ENCODE measurements at regions not wholly inside any gene's neighbourhood (a gene's known extent, or its start where the extent isn't known, plus 50 kb on each side); places are given as distances from the start of the nearest gene placed in this dataset.

DNA sequence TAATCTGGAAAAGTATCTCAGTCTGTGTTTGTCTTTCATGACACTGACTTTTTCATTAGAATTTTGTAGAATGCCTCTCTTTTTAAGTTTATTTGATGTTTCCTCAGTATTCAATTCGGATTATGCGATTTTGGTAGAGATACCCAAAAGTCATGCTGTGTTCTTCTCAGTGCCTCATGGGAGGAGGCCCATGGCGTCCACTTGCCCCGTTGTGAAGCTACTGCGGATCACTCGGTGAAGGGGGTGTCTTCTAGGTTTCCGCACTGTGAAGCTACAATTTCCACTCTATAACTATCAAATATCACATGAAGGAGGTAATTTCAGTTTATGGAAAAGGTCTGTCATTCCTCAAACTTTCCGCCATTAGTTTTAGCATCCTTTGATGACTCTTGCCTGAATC is 794.0 kb downstream of the TBC1D22A start:
- DNase-seq = no peak

DNA sequence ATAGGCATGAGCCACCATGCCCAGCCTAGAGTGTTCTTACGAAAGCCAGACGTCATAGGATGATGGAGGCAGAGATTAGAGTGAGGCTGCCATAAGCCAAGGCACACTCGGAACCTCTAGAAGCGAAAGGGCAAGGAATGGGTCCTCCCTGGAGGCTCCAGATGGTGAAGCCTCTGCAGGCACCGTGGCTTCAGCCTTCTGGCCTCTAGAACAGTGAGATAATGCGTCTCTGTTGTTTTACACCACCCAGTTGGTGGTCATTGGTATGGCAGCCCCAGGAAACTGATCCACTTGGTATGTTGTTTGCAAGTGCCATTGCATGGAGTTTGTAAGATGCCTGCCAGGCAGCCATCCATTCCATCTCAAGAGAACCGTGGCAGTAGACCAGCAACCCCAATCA is 791.0 kb downstream of the TBC1D22A start:
- no peak for DNase-seq

DNA sequence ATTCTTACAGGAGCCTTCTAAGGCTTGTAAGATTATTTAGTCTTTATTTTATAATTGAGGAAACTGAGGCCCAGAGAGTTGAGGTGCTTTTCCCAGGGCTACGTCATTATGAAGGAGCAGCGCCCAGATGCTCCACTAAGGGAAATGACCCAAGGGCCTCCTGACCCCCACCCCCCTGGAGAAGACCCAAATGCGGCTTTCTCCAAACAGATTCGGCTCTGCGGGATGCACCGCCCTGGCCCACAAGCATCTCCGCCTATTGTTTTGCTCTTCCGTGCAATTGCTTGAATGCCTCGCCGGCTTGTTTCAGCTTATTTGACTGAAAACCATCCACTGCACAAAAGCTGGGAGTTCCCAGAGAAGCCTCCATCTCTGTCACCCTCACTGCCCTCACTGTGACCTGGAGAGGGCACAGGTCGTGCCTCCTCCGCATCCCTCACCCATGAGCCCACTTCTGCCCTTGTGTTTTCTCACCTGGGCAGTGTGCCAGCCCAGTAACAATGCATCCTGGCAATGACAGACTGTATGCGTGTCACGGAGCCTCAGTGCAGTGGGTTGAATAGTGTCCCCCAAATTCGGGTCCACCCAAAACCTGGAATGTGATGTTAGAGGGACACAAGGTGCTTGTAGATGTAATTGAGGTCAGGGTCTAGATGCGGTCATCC is 790.2 kb downstream of the TBC1D22A start:
- DNase-seq = no peak

DNA sequence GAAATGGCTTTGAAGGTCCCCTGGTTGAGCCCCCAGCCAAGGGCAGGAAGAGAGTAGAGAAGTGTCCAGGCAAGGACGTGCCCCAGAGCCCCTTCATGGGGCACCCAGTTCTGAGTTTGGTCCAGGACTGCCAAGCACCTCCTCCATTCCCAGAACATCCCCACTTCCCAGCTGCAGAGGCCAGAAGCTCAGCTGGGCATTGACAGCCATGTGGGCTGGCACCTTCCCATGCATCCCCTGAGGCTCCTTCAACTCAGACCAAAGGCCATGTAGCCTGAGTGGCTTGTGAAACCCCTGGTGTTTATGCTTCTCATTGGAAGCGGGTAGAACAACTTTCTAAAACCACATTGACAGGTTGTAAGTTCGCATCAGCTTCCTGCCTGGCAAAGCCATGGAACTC is 789.6 kb downstream of the TBC1D22A start:
- no peak for DNase-seq

DNA sequence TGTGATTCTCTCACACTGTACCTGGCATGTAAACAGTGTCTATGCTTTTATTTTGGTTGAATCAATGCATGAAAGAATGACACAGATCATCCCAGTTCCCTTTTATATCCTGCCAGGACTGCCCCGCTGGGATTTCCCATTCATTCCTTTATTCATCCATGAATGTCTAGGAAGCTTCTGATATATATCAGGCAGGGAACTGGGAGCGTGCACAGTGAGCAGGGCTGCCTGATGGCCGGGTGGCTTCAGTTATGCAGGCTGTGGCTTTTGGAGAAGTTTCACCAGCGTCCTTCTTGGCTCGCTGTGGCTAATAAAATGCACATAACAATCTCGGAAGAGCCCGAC is 789.0 kb downstream of the TBC1D22A start:
- DNase-seq = no peak

DNA sequence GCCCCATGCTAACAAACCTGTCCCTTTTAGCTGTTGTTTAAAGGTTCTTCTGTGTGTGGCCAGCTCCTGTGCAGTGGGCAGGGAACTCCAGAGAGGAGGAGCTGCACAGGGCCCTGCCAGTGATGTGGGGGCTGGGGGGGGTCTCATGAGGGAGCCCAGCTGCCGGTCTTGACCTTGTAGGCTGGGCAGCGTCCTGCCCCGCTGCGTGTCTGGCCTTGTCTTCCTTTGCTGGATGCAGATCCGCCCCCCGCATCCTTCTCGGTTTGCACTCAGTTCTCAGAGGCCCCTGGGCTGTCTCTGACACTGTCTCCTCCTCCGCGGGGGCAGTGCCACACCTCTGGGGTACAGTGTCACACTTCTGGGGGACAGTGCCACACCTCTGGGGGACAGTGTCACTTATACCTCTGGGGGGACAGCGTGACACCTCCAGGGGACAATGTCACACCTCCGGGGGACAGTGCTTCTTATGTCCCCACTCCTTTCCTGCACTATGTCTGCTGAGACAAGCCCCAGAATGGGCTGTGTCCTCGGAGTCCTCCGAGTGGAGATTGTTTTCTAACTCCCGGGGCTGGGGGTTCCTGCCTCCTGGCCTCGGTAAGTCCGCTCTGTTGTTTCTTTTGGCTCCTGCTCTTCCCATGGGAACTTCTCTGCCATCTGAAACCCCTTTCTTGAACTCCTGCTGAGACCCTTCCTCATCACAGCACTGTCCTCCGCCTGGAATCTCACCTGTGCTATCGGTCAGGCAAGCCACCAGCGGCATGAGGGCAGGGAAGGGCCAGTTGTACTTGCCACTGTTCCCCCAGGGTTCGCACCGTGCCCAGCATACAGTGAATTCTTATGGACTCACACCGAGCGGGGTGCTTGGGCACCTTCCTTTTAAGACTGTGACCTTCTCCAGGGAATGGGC is 788.3 kb downstream of the TBC1D22A start:
- no peak for DNase-seq

DNA sequence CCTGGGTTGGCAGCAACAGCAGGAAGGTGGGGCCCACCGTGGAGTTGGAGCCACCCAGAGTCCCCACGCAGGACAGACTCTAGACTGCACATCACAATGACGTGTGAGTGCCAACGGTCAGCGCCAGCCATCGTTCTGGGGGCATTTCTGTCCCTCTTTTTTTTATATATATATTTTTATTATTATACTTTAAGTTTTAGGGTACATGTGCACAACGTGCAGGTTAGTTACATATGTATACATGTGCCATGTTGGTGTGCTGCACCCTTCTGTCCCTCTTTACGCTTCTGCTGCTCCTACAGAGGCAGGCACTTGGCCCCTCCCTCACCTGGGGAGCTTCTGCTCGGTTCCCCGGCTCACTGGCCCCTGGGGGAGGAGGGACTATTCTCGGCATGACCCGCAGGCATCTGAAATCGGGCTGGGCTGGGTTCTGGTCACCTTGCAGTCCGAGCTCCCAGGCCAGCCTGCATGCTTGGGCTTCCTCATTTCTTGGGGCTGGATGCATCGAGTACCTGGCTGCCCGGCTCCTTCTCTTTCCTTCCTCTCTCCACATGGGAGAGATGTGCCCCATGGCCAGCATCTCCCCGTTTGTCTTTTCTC is 787.4 kb downstream of the TBC1D22A start:
- DNase-seq = no peak

DNA sequence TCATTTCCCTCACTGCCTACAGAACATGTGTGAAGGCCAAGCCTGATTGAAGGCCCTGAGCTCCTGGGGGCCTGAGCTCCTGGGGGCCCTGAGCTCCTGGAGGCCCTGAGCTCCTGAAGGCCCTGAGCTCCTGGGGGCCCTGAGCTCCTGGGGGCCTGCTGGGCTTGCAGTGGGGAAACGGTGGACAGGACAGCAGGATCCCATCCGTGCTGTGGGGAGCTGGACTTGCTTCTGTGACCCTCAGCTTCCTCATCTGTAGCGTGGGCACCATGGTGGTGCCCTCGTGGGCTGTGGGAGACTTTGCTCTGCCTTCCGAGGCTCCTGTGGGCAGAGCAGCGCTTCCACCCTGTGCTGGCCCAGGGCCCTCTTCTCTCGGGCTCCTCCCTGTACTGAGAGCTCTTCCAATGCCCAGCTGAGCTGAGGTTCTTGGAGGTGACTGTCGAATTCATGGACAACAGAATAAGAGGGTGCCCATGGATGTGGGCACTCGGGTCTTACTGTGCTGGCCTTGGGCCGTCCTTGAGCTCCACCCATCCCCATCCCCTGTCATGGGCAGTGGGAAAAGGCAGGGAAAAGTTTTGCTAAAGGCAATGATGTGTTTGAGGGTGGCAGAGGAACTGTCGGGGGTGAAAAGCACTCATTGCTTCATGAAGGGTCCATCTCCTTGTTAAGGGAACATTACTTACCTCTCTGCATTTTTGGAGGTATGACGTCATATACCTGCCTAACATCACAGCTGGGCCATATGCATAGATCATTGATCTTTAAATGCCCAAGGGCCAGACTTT is 786.7 kb downstream of the TBC1D22A start:
- no peak for DNase-seq

DNA sequence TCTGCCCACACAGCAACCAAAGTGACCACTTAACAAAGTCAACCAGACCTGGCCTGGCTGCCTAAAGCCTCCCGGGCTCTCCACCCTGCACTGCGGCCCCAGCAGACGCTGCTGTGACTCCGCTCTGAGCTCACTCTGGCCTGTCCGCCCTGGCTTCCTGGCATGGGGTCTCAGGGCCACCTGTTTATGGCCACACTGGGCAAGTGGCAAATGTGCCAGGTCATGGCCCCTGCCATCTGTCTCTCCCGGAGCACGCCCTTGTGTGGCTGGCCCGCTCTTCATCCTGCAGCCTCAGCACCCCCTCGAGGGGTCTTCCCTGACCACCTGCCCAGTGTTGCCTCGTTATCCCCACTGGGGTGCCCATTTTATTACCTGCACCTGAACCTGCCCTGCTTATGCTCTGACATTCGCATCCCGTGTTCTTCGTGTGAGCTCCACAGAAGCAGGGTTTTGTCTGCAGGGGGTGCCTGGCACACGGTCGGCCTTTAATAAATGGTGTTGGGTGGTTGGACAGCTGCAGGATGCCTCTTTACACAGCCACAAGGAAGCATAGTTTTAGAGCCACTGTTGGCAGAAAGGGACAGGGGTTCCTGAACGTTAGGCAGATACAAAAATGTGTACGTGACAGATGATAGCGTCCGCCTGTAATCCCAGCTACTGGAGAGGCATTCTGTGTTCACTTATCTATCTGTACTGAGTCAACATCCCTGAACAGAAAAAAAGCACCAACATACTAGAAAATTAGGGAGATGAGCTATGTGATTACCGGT is 785.6 kb downstream of the TBC1D22A start:
- no peak for DNase-seq

DNA sequence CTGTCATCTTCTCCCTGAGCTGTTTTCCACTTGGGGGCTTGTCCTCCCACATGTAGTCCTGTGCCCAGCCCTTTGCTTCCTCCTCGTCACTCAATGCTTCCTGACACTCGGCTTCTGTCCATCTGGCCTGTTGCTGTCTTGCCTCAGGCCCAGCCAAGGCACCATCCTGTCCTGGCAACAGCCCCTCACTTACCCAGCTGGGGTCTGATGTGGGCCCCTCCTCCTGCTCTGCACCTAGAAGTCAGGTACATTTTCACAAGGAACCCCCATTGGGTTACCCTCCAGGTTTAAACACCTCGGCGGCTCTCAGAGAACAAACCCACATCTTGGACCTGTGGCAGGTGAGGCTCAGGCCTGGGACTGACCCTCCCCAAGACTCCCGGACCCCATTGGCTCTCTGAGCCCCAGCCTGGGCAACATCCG is 784.8 kb downstream of the TBC1D22A start:
- DNase-seq = no peak

DNA sequence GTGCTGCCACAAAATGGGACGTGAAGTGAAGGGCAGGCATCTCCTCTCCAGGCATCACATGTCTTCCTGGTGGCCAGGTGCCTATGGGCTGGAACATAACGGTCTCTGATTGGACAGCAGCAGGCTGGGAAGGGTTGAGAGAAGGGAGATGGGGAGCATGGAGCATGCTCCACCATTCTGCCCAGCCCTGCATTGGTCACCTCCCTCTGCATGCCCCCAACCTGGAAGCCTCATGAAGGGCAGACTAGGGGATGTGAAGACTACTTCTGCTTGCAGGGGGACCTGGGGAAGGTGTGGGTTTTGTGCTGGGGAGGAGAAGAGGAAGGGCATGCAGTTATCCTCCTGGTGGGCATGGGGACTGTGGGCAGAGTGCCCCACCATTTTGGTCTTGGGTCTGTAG is 782.2 kb downstream of the TBC1D22A start:
- no peak for DNase-seq

DNA sequence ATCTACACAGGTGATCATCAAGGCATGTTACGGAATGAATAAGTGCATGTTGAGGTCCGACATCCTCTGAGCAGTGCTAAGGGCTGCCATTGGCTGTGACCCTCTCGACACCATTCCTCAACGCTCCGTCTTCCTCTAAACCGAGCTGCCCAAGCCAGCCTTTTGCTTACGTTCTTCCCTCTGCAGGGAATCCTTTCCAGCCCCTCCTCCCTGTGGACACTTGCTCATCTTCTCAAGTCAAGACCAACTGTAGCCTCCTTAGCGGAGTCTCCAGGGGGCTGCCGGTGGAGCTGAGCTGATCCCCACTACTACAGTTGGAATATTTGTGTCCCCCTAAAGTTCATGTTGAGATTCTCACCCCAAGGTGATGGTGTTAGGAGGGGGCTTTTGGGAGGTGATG is 781.0 kb downstream of the TBC1D22A start:
- no peak for DNase-seq

DNA sequence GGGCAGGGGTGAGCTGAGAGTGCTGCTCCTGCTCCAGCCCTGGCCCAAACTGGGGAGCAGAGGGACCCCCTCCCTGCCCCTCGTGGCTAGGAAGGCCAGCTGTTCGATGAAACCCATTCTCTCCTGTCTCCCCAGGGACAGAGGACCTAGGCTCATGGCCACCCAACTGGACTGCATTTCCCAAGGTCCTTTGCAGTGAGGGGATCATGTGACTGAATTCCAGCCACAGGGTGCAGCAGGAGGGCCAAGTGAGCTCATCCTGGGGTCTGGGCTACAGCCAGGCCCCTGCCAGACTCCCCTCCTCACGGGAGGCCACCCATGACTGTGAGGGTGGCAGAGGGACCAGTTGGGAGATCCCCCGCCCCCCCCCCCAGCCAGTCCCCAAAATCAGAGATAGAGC is 777.6 kb downstream of the TBC1D22A start:
- DNase-seq = no peak

DNA sequence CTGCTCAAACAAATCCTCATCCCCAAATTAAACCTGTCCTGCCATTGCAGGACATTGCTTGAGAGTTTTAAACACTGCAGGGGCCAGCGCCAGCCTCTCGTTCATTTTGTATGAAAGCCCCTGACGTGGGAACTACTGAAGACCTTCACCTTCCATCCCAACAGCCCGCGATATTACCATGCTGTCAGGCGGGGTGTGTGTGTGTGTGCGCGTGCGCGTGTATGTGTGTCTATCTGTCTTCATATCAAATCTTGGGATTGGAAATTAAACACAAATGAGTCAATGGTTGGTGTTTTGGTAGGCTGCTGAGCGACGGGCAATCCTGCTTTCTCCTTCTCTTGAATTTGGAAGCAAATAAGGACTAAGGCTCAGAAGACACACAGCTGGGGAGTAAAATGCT is 776.9 kb downstream of the TBC1D22A start:
- DNase-seq = no peak

DNA sequence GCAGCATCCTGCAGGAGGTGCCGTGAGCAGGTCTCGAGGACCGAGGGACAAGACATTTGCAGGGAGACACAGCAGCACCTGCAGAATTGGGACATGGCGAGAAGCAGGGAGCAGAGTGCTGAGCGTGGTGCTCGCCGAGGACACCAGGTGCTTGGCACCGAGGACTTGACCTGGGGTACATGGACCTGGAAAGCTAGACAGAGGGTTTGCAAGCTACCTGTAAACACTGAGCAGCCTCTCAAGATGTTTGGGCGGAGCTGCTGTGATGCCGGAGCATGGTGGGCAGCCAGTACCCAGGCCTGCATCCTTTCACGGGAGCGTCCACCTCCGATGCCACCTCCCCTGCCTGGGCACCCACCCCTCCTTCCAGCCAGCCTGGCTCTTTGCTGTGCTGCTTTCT is 773.2 kb downstream of the TBC1D22A start:
- DNase-seq = no peak

DNA sequence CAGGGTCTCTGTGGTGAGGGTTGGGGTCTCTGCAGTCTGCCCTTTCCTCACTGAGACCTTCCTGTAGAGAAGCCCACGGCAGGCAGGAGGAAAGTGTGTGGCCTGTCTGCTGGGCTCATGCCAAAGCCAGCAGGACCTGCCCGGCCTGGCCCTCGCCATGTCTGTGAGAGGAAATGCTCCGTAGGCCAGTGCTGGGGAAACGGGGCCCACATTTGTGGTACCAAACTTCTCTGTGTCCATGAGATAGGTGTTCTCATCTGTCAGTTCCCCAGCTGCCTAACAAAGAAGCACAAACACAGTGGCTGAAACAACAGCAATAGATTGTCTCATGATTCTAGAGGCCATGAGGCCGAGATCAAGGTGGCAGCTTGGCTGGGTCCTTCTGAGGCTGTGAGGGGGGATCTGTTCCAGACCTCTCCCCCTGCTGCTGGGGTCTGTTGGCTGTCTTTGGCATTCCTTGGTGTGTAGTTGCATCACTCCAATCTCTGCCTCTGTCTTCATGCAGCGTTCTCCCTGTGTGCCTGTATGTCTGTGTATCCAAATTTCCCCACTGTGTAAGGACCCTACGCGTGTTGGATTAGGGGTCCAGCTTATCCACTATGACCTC is 772.5 kb downstream of the TBC1D22A start:
- DNase-seq = no peak

DNA sequence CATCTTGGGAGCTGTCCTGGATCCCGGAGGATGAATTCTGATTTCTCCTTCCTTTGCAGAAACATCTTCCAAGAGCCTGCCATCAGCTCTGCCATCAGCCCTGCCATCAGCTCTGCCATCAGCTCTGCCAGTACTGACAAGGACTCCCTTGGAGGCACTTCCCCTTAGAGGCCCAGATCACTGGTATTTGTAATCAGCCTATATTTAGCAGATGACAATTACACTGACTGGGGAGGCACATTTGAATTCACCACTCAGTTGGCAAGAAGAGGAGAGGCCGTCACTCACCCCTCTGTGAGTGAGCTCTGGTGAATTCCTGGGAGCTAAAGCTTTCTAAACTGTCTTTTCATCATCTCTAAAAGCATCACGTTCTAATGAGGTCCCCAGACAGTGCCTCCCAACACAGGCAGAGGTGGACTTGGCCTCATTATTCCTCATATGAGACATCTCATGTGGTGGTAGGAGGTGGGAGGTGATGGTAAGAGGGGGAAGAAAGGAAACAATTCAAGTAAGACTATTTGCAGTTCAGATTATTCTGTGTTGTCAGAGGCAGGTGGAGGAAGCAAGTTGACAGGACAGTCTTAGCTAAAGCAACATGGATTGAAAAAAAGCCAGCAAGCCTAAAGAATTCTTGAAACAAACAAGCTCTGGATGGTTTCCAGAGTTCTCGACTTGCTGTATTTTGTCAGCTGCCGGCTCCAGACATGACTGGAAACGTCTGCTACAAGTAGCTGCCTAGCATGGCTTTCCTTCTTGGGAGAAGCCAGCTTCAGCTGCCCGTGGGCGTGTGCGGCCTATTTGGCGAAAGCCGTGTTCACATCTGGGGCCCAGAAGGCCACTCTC is 771.7 kb downstream of the TBC1D22A start:
- DNase-seq = no peak

DNA sequence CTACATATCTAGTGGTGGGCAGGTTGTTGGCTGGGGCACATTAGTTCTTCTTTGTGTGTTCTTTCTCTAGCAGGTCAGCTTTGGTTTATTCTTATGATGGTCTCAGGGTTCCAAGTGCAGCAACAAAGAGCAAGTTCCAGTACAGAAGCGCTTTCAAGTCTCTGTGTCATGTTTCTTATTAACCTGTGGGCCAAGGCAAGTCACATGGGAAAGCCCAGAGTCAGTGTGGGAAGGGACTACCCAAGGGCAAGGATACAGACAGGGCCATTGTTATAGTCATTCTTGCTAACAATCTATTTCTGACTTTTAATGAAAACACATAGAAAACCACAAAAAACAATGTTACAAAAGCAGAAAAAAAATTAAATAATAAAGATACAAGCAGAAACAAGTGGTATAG is 754.6 kb downstream of the TBC1D22A start:
- DNase-seq = no peak

DNA sequence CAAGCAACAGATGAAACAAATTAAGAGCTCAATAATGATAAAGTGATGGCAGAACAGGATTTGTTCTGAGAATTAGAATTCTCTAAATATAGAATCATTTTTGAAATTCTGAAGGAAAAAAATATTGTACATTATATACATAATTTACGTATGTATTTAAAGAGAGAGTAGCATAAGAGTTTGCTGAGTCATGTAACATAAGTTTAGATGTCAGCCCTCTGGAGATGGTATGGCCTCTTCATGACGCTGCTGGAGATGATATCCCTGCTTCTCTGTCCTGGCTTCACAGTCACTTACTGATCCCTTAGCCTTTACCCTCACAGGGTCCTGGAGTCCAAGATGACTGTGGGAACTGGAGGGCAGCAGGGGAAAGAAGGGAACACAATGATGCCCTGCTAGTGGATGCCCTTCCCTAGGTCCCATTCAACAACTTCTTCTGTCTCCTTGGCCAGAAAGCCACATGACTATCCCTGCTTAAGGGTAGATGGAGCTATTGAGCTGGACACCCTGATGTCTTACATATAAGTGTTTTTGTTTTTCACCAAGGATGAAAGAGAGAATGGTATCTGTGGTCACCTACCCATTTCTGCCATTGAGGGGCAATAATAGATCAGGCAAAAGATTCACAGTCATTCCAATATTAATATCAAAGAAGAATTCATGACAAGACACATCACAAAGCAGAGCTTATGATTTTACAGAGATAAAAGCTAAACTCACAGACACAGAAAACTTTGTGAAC is 753.1 kb downstream of the TBC1D22A start:
- peak; percentile 12 for DNase-seq

DNA sequence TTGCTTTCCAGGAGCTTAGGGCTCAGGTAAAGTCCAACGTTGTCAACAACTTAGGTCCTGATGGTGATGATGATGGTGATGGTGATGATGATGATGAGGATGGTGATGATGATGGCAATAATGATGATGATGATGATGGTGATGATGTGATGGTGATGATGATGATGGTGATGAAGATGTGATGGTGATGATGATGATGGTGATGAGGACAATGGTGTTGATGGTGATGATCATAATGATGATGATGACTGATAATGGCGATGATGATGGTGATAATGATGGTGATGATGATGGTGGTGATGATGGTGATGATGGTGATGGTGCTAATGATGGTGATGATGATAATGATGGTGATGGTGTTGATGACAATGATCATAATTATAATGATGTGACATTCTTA is 750.2 kb downstream of the TBC1D22A start:
- DNase-seq = no peak
